Endothelial cell of umbilical vein (primary cell): ENCODE measurements at regions not wholly inside any gene's neighbourhood (a gene's known extent, or its start where the extent isn't known, plus 50 kb on each side); places are given as distances from the start of the nearest gene placed in this dataset.

ENCODE experiments used
- BruUV-seq: library from RNA; stranded (reverse); fragments of 400-500 nt; replicated peaks from 2 replicates; lab custom pipeline; 2021; lab: Mats Ljungman, UMichigan
- CTCF ChIA-PET: fragments of 300-600, 350-600 bp; sonication (Branson Sonifier 250); formaldehyde crosslinking; loops from one replicate; lab custom pipeline; 2021; ENCODE audit warnings: antibody characterized with exemption, inconsistent platforms; lab: Charles Lee
- POLR2A ChIA-PET: fragments of 300-600, 350-600 bp; sonication (Branson Sonifier 250); formaldehyde crosslinking; loops from one replicate; lab custom pipeline; 2021; ENCODE audit warnings: antibody characterized with exemption, inconsistent platforms; lab: Charles Lee
- DNase-seq: peaks from one replicate; pipeline ENCODE4 v3.0.0-alpha.2; 2011; ENCODE audit warnings: low read depth, low spot score
- FAIRE-seq: peaks from 2 replicates; lab custom pipeline; 2011; peaks lifted over from hg19 to GRCh38; lab: Jason Lieb, UNC
- H2AFZ ChIP-seq: 2 replicates; pipeline ENCODE4 v1.6.0; 2012; ENCODE audit warnings: low read depth, low read length, control low read depth, inconsistent platforms
- H3K27ac ChIP-seq: 2 replicates; pipeline ENCODE4 v1.5.1; 2011; ENCODE audit warnings: low read depth, mild to moderate bottlenecking, control low read depth, low read length, moderate library complexity; ENCODE audit not compliant: insufficient read depth
- H3K27me3 ChIP-seq, 2 experiments: 2 replicates each; pipeline versions ENCODE4 v1.6.0 to v1.6.1; 2011; ENCODE audit warnings: low read length in 2 of 2, mixed read lengths in 1 of 2; ENCODE audit not compliant: control insufficient read depth in 2 of 2, insufficient read depth in 2 of 2
- H3K36me3 ChIP-seq, 2 experiments: 2 replicates in 1 of 2; 3 replicates in 1 of 2; pipeline ENCODE4 v1.5.1; 2011; ENCODE audit warnings: low read length in 2 of 2, mild to moderate bottlenecking in 1 of 2, moderate library complexity in 1 of 2; ENCODE audit not compliant: control insufficient read depth in 2 of 2, insufficient read depth in 2 of 2; ENCODE audit errors: extremely low read depth in 1 of 2
- H3K4me1 ChIP-seq: 3 replicates; pipeline ENCODE4 v1.5.1; 2011; ENCODE audit warnings: mild to moderate bottlenecking, low read length; ENCODE audit not compliant: control insufficient read depth, insufficient read depth; ENCODE audit errors: extremely low read depth
- H3K4me2 ChIP-seq: 2 replicates; pipeline ENCODE4 v1.6.1; 2011; ENCODE audit warnings: low read length, control low read depth, mixed read lengths; ENCODE audit not compliant: insufficient read depth
- H3K4me3 ChIP-seq, 3 experiments: fragments of 200-600 bp in 1 of 3; sonication (generic), shearing (Covaris generic) in 1 of 3; replicated peaks in 1 of 3; 2 replicates each; pipeline ENCODE4 v1.5.1; 2011 to 2016; ENCODE audit warnings: control low read depth in 3 of 3, low read length in 3 of 3, mild to moderate bottlenecking in 2 of 3, inconsistent platforms in 1 of 3, low read depth in 1 of 3, moderate library complexity in 1 of 3; ENCODE audit not compliant: insufficient read depth in 1 of 3
- H3K79me2 ChIP-seq: 2 replicates; pipeline ENCODE4 v1.6.0; 2012; ENCODE audit warnings: low read length, inconsistent platforms; ENCODE audit not compliant: control insufficient read depth, insufficient read depth
- H3K9ac ChIP-seq: replicated peaks from 2 replicates; pipeline ENCODE3; 2011; ENCODE audit warnings: low read length, control low read depth; ENCODE audit not compliant: insufficient read depth; ENCODE audit errors: extremely low read depth
- H3K9me1 ChIP-seq: replicated peaks from 3 replicates; pipeline ENCODE4 v1.6.0; 2011; ENCODE audit warnings: mild to moderate bottlenecking, low read length; ENCODE audit not compliant: control insufficient read depth, insufficient read depth; ENCODE audit errors: extremely low read depth
- H3K9me3 ChIP-seq: replicated peaks from 2 replicates; pipeline ENCODE4 v1.5.1; 2012; ENCODE audit warnings: low read length, inconsistent platforms; ENCODE audit not compliant: control insufficient read depth, insufficient read depth
- H4K20me1 ChIP-seq: replicated peaks from 2 replicates; pipeline ENCODE3; 2011; ENCODE audit warnings: mild to moderate bottlenecking, low read length; ENCODE audit not compliant: control insufficient read depth, insufficient read depth; ENCODE audit errors: extremely low read depth
- EZH2 ChIP-seq: IDR thresholded peaks from 2 replicates; pipeline ENCODE4 v1.6.1; 2012; ENCODE audit warnings: borderline replicate concordance, low read depth, mild to moderate bottlenecking, moderate library complexity, low read length, inconsistent platforms; ENCODE audit not compliant: severe bottlenecking
- MAX ChIP-seq: IDR thresholded peaks from 2 replicates; pipeline ENCODE4 v1.6.1; 2011; ENCODE audit not compliant: insufficient read depth, insufficient read length
- POLR2A ChIP-seq: IDR thresholded peaks from 2 replicates; pipeline ENCODE4 v1.6.1; 2012; ENCODE audit warnings: low read depth, mild to moderate bottlenecking, control low read depth, low read length
- POLR2AphosphoS5 ChIP-seq: IDR thresholded peaks from 2 replicates; pipeline ENCODE4 v1.6.1; 2012; ENCODE audit warnings: low read depth, mild to moderate bottlenecking, control low read depth, low read length, moderate library complexity; ENCODE audit not compliant: insufficient read depth
- dilution Hi-C: fragments of 300-500 bp; cut with MboI; formaldehyde crosslinking; loops from one replicate; pipeline ENCODE4 v1.15.0; 2019; ENCODE audit warnings: low sequenced_read_pairs; ENCODE audit not compliant: extremely low pct_ligation_motif_present
- intact Hi-C: fragments of 100-400 bp; cut with micrococcal nuclease; formaldehyde crosslinking; loops from one replicate; pipeline ENCODE4 v1.10.0; 2022
- TF ChIP-seq, protein P1 (sequence below), 2 donors: IDR thresholded peaks; 1 replicate in 1 of 2; 2 replicates in 1 of 2; pipeline ENCODE4 v1.5.1; 2011; ENCODE audit warnings: low read length in 2 of 2, mild to moderate bottlenecking in 2 of 2, moderate library complexity in 2 of 2, control low read depth in 1 of 2, inconsistent platforms in 1 of 2, low read depth in 1 of 2; ENCODE audit not compliant: insufficient read depth in 1 of 2; ENCODE audit errors: extremely low read depth in 1 of 2

DNA sequence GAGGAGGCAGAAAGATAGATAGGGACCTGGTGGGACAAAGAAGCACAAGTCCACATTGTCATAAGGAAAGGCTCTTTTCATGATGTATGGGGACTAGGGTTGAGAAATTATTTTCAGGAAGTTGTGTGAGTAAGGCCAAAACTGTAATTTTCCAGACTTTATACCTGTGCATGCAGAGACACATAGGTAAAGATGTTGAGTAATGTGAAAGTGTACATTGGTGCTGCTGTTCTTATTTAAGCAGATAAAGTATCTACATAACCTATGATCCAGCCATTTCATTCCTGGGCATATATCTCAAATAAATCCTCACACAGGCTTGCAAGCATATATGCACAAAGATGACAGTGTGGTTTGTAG, 332.2 kb downstream of the DUSP6 start:
- H3K27me3 ChIP-seq: no peaks in the 10 kb centered on the region
- H3K4me1 ChIP-seq: peaks cover 8% of the 10 kb centered on the region
- no peaks in the 10 kb centered on the region for H3K36me3 ChIP-seq
- POLR2A ChIA-PET: interaction anchor here (1.3 to 1.4 kb wide), 2 partner anchors 327 to 504 kb away, joined by 4 to 5 read pairs; partner anchors contain the start of gene GALNT4
- no peaks in the 10 kb centered on the region for H4K20me1 ChIP-seq
- dilution Hi-C loops: no loop called here
- H3K79me2 ChIP-seq: no peaks in the 10 kb centered on the region
- H3K4me3 ChIP-seq: no peak overlapping the region
- TF ChIP-seq POLR2AphosphoS5 (no peak), MAX (no peak), POLR2A (no peak), EZH2 (no peak)
- TF ChIP-seq, protein P1, sequence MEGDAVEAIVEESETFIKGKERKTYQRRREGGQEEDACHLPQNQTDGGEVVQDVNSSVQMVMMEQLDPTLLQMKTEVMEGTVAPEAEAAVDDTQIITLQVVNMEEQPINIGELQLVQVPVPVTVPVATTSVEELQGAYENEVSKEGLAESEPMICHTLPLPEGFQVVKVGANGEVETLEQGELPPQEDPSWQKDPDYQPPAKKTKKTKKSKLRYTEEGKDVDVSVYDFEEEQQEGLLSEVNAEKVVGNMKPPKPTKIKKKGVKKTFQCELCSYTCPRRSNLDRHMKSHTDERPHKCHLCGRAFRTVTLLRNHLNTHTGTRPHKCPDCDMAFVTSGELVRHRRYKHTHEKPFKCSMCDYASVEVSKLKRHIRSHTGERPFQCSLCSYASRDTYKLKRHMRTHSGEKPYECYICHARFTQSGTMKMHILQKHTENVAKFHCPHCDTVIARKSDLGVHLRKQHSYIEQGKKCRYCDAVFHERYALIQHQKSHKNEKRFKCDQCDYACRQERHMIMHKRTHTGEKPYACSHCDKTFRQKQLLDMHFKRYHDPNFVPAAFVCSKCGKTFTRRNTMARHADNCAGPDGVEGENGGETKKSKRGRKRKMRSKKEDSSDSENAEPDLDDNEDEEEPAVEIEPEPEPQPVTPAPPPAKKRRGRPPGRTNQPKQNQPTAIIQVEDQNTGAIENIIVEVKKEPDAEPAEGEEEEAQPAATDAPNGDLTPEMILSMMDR (IDR thresholded peaks at IDR 0.05; ENCODE audit: extremely low read depth in 1 of 2, insufficient read depth in 1 of 2, low read depth in 1 of 2, low read length in 2 of 2): no peak
- DNase-seq (no peak), FAIRE-seq (no peak)
- no peak overlapping the region for H3K27ac ChIP-seq
- H3K9me1 ChIP-seq: no peaks in the 10 kb centered on the region
- intact Hi-C loops: no loop called here
- no peak overlapping the region for H3K9ac ChIP-seq
- BruUV-seq: no TSS peak
- peak overlapping the region; percentile 33 for H3K4me2 ChIP-seq
- no peaks in the 10 kb centered on the region for H3K9me3 ChIP-seq
- CTCF ChIA-PET: interaction anchor here (1.0 to 5.6 kb wide), 12 partner anchors 12 to 507 kb away, joined by 3 to 171 read pairs (median 10); partner anchors contain the start of genes DUSP6, GALNT4 and POC1B
- no peak overlapping the region for H2AFZ ChIP-seq
